HG03159 (cell line): ENCODE measurements at regions not wholly inside any gene's neighbourhood (a gene's known extent, or its start where the extent isn't known, plus 50 kb on each side); places are given as distances from the start of the nearest gene placed in this dataset.

ENCODE experiments used
- ATAC-seq: cut with Tn5 transposase; IDR thresholded peaks from one replicate; pipeline ENCODE4 v1.9.1; 2021; ENCODE audit warnings: mild to moderate bottlenecking, moderate library complexity; ENCODE audit not compliant: unreplicated experiment

- ATAC-seq: no peak
Measured at GRCh38 chr3:62975566-62975965, 100.3 kb upstream of the CADPS start.

- no peak for ATAC-seq
Measured at GRCh38 chr3:62981962-62982361, 106.7 kb upstream of the CADPS start.

DNA sequence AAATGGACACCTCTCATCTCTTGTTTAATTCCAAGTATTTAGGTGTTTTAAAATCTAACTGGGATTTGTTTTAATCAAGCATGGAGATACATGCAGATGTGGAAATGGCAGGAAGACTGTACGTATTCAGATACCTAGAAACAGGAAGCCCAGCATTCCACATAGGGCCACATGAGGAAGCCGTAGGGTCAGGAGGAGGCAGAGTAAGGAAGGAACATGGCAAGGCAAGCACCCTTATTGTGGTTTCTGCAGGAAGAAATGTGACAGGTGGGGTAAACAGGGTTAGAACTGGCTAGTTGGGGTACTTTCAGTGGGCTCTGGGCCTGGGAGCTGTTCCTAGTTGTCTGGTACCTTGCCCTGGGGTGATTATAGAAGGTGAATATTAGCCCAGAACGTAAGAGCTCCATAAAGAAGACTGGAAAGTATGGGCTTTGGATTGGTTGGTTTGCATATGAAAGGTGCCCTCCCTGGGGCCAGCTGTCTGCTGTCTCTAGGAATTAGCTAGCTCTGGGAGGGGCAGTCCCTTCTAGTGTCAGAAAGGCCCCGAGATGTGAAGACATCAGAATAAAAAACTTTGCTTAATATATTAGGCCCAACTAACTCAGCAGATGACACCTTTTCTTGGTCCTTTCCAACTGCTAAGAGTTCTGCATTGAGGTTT lies 107.7 kb upstream of the CADPS start:
- ATAC-seq: no peak

GRCh38 chr3:62986061-62986460 lies 110.8 kb upstream of the CADPS start:
- ATAC-seq: no peak

DNA sequence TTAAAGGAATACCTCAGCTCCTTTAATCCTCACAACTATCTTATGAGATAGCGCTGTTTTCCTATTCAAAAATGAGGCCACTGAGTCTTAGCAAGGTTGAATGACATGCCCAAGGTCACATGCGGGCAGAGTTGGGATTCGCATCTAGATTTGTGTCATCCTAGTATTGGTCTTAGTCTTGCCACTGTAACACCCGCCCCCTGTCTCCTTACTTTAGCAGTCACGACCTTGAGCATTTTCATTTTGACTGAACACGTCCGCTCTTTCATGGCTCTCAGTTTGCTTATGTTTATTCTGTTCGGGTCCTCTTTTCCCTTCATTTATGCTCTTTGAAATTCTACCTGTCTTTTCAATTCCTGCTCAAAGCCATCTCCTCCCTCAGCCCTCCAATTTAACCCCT lies 112.5 kb upstream of the CADPS start:
- ATAC-seq: no peak

DNA sequence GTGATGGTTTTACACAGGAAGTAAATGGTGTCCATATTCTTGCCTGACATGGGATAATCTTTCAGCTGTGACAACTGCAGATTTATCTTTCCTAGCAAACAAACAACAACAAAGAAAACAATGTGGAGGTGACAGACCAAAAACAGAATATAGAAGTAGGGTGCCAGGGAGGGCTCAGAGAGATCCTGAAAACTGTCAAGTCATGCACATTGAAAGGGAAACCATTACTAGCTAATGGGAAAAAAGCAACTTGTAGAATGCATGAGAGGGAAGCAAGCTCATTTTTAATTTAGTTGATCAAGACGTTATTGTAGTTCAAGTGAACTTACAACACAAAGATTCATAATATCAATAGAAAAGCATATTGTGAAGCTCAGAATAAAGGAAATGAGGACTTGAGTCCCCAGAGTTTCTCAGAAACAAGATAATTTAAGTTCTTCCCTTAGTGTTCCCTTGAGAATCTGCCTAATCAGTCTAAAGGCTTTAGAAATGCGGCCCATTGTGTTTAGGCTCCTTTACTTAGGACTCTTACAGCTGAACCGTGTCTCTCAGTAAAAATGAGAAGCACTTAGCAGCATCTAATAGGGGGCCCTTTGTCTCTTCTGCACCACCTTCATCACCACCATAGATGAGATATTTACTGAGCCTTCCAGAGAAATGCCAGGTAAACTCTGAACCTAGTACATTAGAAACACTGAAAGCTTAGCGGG lies 115.6 kb upstream of the CADPS start:
- no peak for ATAC-seq

GRCh38 chr3:62992520-62992919 lies 117.3 kb upstream of the CADPS start:
- no peak for ATAC-seq

- ATAC-seq: no peak
Measured at GRCh38 chr3:62995119-62995518, 119.9 kb upstream of the CADPS start.

DNA sequence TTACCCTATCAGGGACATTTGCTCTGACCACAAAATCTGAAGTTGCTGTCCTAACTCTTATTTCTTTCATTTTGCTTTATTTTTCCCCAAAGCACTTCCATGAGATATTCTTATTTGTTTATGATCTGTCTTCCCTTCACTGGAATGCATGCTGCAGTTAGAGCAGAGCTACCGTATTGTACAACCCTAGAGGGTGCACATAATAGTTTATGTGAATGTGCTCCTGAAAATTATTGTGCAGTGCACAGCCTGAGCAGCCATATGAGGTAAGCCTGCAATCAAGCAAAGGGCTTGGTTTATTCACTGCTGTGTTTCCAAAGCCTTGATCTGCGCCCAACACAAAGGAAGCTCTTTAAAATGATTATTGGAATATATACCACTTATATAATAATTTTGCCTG lies 120.3 kb upstream of the CADPS start:
- no peak for ATAC-seq

DNA sequence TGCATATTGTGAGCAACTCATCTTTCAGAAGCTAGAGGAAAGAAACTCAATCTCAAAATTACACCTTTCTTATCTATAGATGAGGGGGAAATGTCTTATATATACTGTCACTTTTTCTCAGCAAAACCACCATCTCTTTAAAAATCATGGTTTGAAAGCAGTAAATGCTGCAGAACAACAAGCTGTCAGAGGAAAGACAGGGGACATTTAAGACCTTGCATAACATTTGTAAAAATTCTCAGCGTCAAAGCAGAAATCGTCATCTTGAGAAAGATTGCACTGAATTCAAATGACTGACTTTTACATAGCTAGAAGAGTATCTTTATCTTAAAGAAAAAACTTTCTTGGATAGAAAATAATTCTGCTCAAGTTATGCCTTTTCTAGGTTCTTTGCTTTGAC lies 122.2 kb upstream of the CADPS start:
- ATAC-seq: no peak

GRCh38 chr3:62999158-62999557 lies 123.9 kb upstream of the CADPS start:
- ATAC-seq: no peak

DNA sequence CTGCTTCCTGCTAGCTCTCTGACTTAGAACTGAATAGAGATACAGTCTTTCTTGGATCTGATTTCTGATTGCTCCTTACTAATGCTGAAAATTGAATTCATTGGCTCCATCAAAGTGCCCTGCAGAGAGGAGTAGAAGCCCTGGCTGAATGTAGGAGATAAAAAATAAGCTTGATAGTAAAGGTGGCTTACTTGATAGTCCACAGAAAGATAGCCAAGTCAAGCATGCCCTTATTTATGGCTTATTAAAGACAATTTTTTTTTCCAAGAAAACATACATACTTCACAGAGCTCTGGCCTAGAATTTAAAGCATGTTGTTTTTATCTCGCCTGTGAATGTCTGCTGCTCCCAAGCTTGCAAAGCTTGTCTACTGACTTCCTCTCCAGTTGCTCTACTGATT lies 124.6 kb upstream of the CADPS start:
- no peak for ATAC-seq

GRCh38 chr3:63004448-63004847 lies 129.2 kb upstream of the CADPS start:
- no peak for ATAC-seq

DNA sequence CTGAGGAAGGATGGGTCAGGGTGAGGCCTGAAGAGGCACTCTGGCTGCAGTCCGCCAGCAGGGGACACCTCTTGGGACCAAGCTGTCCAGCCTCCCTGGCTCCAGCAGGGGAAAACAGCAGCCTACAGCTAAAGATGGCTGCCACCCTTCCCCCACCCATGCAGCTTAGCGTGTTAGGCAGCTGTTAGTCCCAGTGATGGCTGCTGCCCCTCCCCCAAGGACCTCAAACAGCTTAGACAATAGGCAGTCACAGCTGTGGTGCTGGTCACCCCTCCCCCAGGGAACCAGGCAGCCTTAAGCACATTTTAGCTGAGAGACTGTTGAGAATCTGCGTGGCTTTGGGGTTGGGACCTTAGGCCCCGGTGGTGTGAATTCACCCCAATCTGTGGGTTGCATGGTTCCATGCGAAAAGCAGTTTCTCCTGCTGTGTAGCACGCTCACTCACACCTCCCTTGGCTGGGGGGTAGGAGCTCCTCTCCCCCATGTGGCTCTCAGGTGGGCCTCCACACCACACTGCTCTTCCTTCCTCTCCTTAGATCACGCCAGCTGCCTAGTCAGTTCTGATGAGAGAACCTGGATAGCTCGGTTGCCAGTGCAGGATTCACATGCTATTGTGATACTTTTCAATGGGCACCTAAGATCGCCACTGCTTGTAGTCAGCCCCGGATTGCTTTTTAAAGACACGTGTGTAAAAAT lies 140.5 kb upstream of the CADPS start:
- no peak for ATAC-seq

DNA sequence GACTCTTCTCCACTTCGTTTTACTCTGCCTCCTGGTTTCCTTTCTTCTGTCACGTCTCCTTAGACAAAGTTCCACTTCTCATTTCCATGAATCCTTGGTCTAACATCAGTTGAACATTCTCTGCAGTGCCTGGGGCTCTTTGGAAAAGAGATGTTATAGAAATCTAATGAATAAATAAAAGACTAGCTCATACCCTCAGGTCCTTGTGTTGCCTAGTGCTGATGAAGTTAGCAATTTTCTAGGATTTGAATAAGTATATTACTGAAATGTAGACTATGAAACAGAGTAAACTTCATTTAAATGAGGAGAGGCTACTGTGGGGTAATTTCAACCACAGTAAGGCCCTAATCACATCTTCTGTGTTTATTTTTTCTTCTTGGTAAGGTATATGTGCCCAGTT lies 146.9 kb upstream of the CADPS start:
- ATAC-seq: no peak

DNA sequence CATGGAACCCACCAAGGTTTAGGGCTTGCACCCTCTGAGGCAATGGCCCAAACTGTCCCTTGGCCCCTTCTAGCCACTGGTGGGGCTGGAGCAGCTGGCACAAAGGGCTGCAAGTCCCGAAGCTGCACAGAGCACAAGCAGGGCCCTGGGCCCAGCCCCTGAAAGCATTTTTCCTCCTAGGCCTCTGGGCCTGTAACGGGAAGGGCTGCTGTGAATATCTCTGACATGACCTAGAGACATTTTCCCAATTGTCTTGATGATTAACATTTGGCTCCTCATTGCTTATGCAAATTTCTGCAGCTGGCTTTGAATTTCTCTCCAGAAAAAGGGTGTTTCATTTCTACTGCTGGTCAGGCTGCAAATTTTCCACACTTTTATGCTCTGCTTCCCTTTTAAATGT lies 151.5 kb upstream of the CADPS start:
- ATAC-seq: no peak

DNA sequence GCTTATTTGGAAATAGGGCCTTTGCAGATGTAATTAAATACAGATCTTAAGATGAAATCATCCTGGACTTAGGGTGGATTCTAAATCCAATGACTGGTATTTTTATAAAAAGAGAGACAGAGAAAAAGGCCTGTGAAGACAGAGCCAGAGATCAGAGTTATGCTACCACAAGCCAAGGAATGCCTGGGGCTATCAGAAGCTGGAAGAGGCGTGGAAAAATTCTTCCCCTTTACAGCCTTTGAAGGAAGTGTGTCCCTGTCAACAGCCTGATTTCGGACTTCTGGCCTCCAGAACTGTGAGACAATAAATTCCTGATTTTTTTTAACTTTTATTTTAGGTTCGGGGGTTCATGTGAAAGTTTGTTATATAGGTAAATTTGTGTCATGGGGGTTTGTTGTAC lies 154.1 kb upstream of the CADPS start:
- ATAC-seq: no peak

GRCh38 chr3:63029921-63030320 lies 154.7 kb upstream of the CADPS start:
- ATAC-seq: no peak

DNA sequence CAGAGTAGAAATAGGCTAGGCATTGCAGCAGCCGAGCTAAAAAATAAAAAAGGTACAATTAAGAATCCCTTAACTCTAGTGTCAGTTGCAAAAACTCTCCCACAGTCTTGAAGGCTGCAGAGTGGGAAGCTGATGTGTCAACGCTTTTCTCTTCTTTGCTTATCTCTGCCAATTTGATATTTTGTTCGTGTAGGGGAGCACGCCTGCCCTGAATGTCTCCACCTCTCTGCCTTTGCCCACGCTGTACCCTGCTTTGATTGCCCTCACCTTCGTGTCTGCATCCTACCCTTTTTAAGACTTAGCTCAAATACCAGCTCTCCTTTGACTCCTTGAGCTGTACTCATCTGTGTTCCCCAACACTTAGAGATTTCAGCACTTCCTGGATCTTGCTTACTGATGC lies 155.4 kb upstream of the CADPS start:
- ATAC-seq: no peak

DNA sequence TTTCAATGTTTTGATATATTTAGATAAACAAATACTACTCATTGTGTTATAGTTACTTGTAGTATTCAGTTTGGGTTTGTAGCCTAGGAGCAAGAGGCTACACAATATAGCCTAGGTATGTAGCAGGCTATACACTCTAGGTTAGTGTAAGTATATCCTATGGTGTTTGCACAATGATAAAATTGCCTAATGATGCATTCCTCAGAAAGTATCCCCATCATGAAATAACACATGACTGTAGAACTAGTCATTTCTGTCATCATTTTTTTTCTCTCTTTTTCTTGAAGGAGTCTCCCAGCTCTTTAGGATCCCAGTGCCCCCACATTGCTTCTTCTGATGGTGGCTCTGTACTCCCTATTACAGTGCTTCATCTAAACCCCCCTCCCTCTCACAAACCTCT lies 157.7 kb upstream of the CADPS start:
- no peak for ATAC-seq

DNA sequence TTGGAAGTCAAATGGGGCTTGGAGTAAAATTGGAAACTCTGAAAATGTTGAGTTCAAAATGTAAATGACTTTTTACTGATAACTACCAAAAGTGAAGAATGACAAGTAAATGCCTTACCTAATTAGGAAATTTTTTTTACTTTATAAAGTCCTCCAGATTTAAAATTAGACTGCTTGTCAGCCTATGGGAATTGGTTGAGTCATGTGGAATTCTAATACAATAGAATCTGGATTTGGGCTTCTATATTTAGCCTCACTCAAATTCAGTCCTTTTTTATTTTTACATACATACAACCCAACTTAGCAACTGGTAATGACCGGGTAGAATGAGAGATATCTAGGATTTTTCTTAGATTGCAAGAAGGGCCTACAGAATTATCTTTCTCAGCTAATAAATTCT lies 158.9 kb upstream of the CADPS start:
- no peak for ATAC-seq

GRCh38 chr3:63037116-63037515 lies 161.9 kb upstream of the CADPS start:
- no peak for ATAC-seq
